Stimulated activated CD4-positive, alpha-beta T cell treated with anti-CD3 and anti-CD28 coated beads, Interleukin-1b, Interleukin-23, amount 100 ng/mL, for 4 hours (primary cell): ENCODE measurements at regions not wholly inside any gene's neighbourhood (a gene's known extent, or its start where the extent isn't known, plus 50 kb on each side); places are given as distances from the start of the nearest gene placed in this dataset.
"Not testable (repeated sequence)": the region's sequence is repeated elsewhere in the genome, so short reads cannot be mapped to it uniquely, and the experiment has no call there.

Experiments
- DNase-seq, 2 donors: peaks; one replicate each; pipeline ENCODE4 v3.0.0-alpha.2; 2020; ENCODE audit warnings: low read depth in 2 of 2

GRCh38 chr7:15821484-15822427, 135.3 kb upstream of the MEOX2 start:
- DNase-seq, result no peak

GRCh38 chr7:15820319-15820718, 133.8 kb upstream of the MEOX2 start:
- no peak for DNase-seq

- DNase-seq, result no peak
Observed at GRCh38 chr7:15816835-15817426, 130.4 kb upstream of the MEOX2 start.

GRCh38 chr7:15813448-15813847, 127.0 kb upstream of the MEOX2 start:
- DNase-seq, result no peak

GRCh38 chr7:15810383-15810782, 123.9 kb upstream of the MEOX2 start:
- not testable (repeated sequence) for DNase-seq

- DNase-seq, result not testable (repeated sequence)
Observed at GRCh38 chr7:15809936-15810335, 123.5 kb upstream of the MEOX2 start.

GRCh38 chr7:15805891-15806290, 119.4 kb upstream of the MEOX2 start:
- DNase-seq, result no peak

- DNase-seq, result no peak
Observed at GRCh38 chr7:15802425-15802824, 115.9 kb upstream of the MEOX2 start.

- DNase-seq, result no peak
Observed at GRCh38 chr7:15801551-15801950, 115.1 kb upstream of the MEOX2 start.

- DNase-seq, result no peak
Observed at GRCh38 chr7:15801041-15801440, 114.6 kb upstream of the MEOX2 start.

GRCh38 chr7:15798081-15798480, 111.6 kb upstream of the MEOX2 start:
- no peak for DNase-seq

- DNase-seq, result no peak
Observed at GRCh38 chr7:15795393-15795792, 108.9 kb upstream of the MEOX2 start.

GRCh38 chr7:15794801-15795200, 108.3 kb upstream of the MEOX2 start:
- no peak for DNase-seq

- no peak for DNase-seq
Observed at GRCh38 chr7:15784694-15785030, 98.2 kb upstream of the MEOX2 start.

GRCh38 chr7:15783987-15784693, 97.7 kb upstream of the MEOX2 start:
- no peak for DNase-seq

GRCh38 chr7:15782656-15783055, 96.2 kb upstream of the MEOX2 start:
- no peak for DNase-seq

- DNase-seq, result no peak
Observed at GRCh38 chr7:15781944-15782343, 95.5 kb upstream of the MEOX2 start.

GRCh38 chr7:15780271-15780670, 93.8 kb upstream of the MEOX2 start:
- DNase-seq, result no peak

GRCh38 chr7:15778191-15778590, 91.7 kb upstream of the MEOX2 start:
- DNase-seq, result no peak

- DNase-seq, result no peak
Observed at GRCh38 chr7:15765753-15766152, 79.3 kb upstream of the MEOX2 start.

- DNase-seq, result no peak
Observed at GRCh38 chr7:15764851-15765382, 78.4 kb upstream of the MEOX2 start.

GRCh38 chr7:15764010-15764409, 77.5 kb upstream of the MEOX2 start:
- no peak for DNase-seq
